GM18873 (cell line): ENCODE measurements at regions not wholly inside any gene's neighbourhood (a gene's known extent, or its start where the extent isn't known, plus 50 kb on each side); places are given as distances from the start of the nearest gene placed in this dataset.

Source experiments
- ATAC-seq: cut with Tn5 transposase; IDR thresholded peaks from one replicate; pipeline ENCODE4 v1.9.1; 2021; ENCODE audit warnings: mild to moderate bottlenecking, moderate library complexity, moderate number of reproducible peaks; ENCODE audit not compliant: unreplicated experiment, low FRiP score

DNA sequence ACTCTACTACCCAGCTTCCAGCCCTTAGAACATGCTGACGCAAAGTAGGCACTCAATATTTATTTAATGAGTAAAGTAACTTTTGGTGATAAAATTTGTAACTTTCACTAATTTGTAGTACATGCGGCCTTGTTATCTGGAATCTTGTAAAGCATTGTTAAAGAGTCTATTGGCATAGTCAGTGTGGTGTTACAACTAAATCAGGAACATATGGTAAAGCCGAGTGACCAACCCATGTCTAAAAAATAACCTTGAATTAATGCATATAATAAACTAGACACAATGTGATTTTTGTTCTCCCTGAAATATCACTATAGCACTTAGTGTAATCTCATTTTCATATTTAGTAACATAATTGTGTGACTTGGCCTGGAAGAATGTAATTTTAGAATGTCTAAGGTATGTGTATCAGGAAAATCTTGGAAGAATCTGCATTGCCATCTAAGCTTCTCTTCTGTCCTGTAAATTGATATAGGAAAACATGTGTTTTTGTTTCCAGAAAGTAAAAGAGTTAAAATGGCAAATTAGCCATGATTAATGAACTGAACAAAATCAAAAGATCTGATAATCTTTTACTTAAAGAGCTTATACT lies 256.7 kb upstream of the GNAI1 start:
- no peak for ATAC-seq

DNA sequence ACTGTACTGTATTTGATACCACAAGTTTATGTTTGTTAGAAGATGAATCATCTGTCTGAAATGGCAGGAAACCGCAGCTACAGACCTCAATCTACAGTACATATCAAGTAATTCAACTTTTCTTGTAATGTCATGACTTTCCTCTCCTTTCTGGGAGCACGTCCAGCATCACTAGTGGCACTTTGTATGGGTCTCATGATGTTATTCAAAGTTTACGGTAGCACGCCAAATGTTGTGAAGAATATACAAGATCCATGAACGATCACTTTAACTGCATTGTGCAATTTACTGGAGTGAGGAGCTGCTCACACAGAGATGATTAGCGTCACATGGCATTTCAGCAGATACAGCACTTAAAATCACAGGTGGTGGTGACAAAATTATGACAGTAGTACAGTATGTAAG lies 257.8 kb upstream of the GNAI1 start:
- no peak for ATAC-seq

DNA sequence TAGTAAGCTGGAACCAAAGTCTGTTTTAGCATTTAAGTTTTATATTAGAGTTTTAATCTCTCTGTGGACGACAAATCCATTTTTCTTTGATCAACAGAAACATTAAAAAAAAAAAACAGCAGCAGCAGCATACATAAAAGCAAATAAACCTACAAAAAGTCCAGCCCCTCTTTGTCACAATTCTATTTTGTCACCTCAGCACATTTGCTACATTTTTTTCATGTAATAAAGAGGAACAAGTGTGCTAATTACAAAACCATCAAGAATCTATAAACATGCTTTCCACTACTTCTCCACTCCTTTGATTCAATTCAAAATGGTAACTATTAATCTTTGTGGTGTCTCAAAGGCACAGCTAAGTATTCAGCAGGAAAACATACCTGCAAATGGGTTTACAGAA lies 259.8 kb upstream of the GNAI1 start:
- ATAC-seq, result no peak

DNA sequence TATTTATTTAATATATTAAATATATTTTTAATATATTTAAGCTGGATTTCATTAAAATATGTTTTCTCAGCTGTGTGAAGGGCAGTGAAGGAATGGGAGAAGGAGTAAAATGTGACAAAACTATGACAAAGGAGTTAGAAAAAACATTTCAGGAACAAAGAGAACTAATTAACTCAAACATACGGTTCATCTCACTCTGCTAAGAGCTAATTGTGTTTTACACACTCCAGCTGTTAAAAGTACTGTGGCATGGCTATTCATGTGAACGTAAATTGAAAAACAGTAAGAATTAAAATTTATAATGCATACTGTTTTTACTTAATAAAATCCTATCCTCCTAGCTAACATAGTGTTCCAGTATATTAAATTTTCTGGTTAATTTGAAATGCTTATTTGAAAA lies 262.5 kb upstream of the GNAI1 start:
- no peak for ATAC-seq

DNA sequence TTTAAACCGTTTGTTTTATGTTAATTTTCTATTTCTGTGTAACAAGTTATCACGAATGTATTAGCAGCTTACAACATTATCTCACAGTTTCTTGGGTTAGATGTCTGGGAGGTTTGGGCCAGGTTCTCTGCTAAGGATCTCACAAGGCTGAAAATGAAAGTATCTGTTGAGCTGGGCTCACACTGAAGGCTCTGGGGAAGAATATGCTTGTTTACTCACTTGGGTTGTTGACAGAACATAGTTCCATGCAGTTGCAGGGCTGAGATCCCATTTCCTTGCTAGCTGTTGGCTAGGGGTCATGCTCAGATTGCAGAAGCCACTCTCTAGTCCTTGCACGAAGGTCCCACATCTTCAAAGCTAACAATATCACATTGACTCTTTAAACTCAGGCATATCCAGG lies 266.6 kb upstream of the GNAI1 start:
- ATAC-seq, result no peak

DNA sequence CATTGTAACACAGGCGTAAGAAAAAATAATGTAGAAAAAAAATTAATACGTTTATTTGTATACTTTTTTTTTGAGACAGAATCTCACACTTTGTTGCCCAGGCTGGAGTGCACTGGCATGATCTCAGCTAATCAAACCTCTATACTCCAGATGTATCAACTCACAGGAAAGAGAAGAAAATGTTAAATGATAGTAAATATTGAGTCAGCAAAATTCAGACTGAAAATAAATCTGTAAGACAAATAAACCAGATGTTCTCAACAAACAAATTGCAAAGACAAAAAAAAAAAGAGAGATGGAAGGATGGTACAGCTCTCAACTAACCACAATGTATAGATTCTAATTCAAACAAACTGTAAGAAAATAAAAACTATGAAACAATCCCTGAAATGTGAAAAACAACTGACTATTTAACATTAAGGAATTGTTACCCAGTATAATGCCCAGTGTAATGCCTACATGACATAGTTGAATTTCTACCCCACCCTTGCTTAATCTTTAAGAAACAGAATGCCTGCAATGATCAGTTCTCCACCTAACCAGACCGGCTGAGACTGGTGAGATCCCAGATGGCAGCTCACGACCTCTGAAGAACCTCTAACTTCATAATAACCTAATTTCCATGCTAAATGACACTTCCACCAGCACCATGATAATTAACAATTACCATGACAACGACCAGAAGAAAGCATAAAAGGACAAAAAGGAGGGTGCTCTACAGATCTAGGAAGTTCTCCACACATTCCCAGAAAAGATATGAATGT lies 272.0 kb upstream of the GNAI1 start:
- ATAC-seq, result no peak

DNA sequence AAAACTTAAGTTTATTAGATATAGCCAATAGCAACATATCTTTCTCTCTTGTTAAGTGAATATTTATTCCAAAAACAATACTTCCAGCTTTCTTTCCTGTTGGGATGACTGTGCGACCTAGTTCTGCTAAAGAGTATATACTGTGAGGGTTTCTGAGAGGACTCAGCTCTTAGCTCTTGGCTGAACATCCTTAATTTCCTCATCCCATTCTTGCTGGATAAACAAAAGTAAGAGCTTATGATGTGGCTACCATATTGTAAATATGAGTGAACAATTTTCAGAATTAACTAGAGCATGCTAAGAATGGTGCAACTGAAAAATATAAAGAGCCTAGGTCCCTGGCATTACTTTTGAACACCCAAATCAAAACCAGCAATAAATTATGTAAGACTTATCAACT lies 279.5 kb upstream of the GNAI1 start:
- ATAC-seq, result no peak

DNA sequence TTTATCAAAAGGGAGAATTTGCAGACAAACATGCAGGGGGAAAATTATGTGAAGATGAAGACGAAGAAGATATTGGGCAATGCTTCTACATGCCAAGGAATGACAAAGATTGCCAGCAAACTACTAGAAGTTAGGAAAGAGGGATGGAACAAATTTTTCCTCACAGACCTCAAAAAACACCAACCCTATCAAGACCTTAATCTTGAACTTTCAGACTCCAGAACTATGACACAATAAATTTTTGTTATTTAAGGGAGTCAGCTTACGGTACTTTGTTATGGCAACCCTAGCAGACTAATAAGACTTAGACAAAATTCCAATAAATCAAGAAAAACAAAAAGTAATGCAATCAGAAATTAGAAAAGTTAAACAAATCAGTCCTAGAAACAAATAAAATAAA lies 280.0 kb upstream of the GNAI1 start:
- ATAC-seq, result no peak

DNA sequence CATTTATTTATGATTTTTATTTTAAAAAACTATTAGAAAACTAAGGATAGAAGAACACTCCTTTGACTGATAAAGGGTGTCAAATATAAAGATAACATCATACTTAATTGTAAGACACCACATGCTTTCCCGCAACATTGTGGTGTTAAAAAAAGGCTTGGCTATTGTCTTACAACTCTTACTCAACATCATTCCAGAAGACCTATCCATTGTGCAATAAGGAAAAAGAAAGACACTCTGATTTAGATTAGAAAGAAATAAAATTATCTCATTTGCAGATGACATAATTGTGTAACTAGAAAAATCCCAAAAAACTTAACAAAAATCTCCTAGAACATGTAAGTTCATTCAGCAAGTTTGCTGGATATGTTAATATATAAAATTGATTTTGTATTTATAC lies 296.7 kb upstream of the GNAI1 start:
- ATAC-seq, result no peak

DNA sequence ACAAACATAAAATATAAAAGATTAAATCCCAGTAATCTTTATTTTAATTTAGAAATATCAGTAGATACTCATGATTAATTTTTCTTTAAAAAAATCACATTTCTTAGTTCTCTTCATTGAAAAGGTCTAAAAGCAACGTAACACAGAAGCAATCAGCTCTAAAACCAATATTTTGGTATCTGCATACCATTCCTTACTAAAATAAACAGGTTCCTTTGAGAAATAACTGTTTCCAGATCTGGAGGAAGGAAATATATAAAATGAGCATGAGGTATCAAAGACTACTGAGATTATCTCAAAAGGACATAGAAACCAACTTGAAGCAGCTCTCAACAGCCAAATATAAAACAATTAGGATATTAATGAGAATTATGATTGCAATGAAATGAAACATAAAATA lies 301.0 kb upstream of the GNAI1 start:
- no peak for ATAC-seq

DNA sequence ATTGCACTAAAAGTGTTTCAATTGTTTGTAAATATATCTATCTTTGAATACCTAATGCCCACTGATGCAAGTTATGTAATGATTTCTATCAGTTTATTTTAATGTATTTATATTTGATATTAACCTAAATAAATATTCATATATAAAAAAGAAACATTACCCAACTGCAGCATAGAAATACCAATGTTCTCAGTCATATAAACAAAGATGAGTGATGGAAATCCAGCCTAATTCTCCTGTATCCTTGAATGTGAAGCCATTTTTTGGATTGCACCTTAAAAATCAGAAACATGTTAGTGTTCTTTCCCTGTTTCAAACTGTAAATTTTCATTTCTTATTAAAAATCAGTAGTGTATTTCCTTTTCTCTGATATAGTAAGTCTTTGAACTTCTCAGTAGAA lies 305.8 kb upstream of the GNAI1 start:
- ATAC-seq, result no peak

DNA sequence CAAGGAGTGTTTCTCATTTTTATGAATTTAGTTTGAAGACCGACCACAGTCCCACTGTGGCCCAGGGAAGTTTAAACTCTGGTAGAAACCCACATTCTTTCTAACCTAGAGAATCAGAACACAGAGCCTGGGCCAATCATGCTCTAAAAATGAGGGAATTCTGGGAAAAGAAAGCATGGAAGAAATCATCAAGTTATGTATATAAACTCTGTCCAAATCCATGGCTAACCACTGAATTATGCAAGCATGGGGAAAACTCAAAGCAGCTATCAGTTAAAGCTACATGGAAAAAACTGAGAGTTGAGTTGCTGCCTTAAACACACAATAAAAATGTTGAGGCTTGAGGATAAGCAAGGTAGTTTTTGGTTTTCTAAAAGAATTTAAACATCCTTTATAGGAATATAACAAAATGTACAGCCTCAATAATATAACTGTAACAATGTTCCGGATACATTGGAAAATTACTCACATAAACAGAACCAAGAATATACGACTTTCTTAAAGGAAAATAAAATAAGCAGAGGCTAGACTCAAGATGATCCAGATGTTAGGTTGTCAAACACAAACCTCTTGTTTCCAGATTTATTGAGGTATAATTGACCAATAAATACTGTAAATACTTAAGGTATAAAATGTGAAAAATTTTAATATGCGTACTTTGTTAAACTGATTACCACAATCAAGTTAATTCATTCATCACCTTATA lies 311.2 kb upstream of the GNAI1 start:
- no peak for ATAC-seq

DNA sequence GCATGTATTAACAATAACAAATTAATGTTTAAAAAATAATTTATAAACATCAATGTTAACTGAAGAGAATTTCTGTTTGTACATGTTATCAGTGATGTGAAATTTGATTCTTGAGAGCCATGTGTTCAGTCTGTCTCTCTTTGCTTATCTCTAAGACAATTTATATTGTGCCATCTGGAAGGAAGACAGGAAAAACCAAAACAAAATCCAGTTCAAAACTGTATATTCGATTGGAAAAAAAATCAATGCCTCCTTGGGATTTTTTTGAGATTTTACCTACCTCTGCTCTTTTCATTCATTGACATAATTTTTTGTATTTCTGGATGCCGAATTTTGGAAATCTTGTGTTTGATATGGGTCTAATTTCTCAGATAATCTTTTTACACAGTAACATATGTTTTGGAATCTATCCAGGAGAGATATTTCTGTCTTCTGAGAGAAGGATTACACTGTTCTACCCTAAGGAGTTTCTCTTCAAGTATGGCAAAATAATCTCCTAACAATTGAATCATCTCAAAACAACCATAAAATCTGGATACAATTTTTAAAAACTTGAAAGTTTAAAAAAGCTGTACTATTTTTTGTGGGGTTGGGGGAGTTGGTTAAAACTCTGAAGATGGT lies 311.9 kb upstream of the GNAI1 start:
- ATAC-seq, result no peak

DNA sequence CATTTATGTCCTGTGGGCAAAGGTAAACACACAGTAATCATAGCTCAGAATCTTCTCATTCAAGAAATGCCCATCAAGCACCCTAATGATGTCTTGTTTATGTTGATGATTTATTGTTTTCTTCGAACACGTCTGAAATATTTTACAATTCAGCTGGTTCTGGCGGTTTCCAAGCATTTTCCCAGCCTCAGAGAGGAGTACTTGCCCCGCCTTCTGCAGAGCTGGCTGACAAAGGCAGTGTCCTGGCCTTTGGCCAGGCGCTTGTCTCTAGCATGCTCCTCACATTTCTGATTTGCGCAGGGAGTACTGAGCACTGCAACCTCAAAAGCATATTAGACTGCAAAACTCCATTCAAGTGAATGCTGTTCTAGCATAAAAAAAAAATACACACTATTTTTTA lies 314.2 kb upstream of the GNAI1 start:
- ATAC-seq, result no peak

DNA sequence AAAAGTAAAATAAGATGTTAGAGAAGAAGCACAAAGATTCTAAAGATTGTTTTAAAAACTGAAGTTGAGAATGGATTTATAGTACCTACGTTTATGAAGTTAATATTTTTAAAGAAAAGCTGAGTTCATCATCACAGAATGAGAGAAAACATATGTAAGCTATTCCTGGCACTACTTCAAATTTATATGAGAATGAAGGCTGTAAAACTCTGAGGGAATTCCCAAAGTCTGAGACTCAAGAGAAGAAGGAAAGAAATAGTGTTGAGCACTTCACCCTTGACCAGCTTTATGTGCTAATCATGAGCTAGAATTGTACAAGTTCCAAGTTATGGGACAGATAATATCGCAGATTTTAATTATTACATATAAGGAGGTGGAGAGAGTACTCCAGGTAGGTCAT lies 323.7 kb upstream of the GNAI1 start:
- ATAC-seq, result no peak

DNA sequence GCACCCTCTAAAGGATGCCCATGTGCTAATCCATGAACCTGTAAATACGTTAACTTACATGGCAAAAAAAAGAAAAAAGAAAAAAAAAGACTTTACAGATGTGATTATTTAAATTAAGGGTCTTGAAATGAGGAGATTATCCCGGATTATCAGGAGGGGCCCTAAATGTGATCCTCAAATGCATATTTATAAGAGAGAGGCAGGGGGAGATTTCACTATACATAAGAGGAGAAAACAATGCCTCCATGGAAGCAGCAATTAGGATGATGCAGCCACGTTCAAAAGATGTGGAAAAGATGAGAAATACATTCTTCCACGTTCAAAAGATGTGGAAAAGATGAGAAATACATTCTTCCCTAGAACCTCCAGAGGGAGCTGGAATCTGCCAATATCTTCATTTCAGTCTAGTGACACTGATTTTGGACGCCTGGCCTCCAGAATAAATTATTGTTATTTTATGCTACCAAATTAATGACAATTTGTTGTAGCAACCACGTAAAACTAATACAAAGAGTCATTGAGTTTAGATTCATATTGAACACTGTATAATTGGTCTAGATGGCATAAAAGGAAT lies 328.4 kb upstream of the GNAI1 start:
- ATAC-seq, result no peak

DNA sequence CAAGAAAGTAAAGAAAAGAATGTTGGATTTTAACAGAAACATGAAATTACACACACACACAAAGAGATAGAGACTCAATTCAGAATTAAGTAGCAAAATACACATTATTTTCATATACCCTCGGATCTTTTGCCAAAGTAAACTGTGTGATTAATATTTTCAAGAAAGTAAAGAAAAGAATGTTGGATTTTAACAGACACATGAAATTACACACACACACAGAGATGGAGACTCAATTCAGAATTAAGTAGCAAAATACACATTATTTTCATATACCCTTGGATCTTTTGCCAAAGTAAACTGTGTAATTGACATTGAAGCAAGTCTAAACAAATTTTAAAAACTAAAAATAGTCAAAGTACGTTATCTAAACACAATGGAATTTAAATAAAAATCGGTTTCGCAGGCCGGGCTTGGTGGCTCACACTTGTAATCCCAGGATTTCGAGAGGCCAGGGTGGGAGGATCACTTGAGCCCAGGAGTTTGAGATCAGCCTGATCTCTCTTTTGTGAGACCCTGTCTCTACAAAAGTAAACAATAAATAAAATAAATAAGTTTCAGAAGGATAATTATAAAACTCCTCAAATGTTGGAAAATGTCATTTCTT lies 337.3 kb upstream of the MAGI2 start:
- ATAC-seq, result no peak

DNA sequence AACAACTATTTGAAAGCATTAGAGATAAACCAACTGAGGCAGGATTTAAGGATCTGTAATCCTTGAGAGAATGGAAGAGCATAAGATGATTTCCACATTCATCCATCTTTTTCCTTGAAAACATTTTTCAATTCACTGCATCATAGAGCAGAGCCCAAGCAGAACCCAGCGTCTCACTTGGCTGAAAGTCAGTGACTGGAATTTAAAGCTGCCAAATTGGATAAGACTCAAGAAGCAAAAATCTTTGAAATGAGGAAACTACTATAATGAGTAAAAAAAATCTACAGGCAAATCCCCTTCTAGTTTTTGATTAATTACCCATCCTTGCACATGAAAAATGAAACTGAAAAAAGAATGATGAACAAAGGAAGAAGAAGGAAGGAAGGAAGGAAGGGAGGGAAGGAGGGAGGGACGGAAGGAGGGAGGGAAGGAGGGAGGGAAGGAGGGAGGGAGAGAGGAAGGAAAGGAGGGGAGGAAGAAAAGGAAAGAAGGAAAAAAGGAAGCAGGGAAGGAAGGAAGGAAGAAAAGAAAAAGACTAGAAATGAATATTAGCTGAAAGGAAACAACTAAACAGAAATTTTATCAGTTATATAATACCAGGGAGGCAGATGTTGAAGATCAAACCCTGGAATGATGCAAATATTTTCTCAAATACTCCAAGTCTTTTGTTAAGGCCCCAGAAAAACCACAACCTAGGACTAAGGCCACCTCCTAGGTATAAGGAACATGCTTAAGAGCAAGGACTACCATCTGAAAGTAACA lies 336.3 kb upstream of the MAGI2 start:
- no peak for ATAC-seq

DNA sequence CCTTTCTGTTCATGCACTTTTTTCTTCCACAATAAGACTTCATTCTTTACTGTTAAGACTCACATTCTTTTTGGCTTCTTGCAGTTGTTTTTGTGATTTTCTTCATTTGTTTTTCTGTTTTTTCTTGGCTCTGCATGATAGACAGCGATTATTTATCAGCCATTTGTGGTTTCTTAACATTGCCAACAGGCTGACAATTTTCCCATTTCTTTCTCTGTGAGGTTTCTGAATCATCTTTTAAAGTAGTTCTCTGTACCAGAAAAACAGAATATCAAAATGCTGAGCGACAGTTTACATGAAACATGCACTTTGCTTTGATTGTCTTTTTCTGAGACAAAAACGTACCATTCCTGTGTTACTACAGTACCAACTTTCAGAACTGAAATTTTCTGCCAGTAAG lies 334.2 kb upstream of the MAGI2 start:
- ATAC-seq, result no peak

DNA sequence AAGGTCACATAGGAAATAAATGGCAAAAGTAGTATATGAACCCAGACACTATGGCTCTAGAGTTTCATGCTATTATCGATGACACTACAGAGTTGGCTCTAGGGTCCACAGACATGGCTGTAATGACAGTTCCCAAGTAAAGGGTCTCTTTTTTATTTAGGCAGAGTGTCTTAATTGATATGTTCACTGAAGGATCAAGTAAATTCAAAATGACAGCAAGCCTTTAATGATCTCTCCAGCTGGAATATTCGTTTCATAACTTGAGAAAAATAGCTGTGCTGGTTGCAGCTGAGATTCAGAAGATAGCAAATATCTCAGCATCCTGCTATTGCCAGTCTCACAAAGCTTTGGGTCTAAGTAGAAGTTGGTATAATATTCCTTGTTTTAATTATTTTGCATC lies 333.6 kb upstream of the MAGI2 start:
- ATAC-seq, result no peak
